Hematopoietic multipotent progenitor cell treated with erythropoietin and hydrocortisone succinate and interleukin-3 and kit ligand, for 17 days (in vitro differentiated cells): ENCODE measurements at regions not wholly inside any gene's neighbourhood (a gene's known extent, or its start where the extent isn't known, plus 50 kb on each side); places are given as distances from the start of the nearest gene placed in this dataset.
A peak's percentile ranks its signal among the peaks of the same experiment; 100 is the strongest.

Source experiments
- DNase-seq: peaks from one replicate; pipeline ENCODE4 v3.0.0-alpha.2; 2015; ENCODE audit warnings: low spot score

GRCh38 chr17:77321649-77322513 lies 181.1 kb downstream of the SEC14L1 start:
- no peak for DNase-seq

- no peak for DNase-seq
These were observed 182.0 kb downstream of the SEC14L1 start for GRCh38 chr17:77322514-77323412.

- no peak for DNase-seq
These were observed 182.8 kb downstream of the SEC14L1 start for GRCh38 chr17:77323413-77324171.

GRCh38 chr17:77324227-77324626 lies 183.5 kb downstream of the SEC14L1 start:
- DNase-seq: no peak

- no peak for DNase-seq
These were observed 184.9 kb downstream of the SEC14L1 start for GRCh38 chr17:77325577-77326075.

- DNase-seq: no peak
These were observed 185.4 kb downstream of the SEC14L1 start for GRCh38 chr17:77326076-77326591.

GRCh38 chr17:77326636-77327035 lies 185.9 kb downstream of the SEC14L1 start:
- DNase-seq: no peak

- no peak for DNase-seq
These were observed 186.4 kb downstream of the SEC14L1 start for GRCh38 chr17:77327181-77327565.

GRCh38 chr17:77327566-77328464 lies 187.0 kb downstream of the SEC14L1 start:
- DNase-seq: no peak

- DNase-seq: no peak
These were observed 188.3 kb downstream of the SEC14L1 start for GRCh38 chr17:77328823-77329740.

GRCh38 chr17:77329741-77330531 lies 189.2 kb downstream of the SEC14L1 start:
- no peak for DNase-seq

GRCh38 chr17:77330602-77331081 lies 189.9 kb downstream of the SEC14L1 start:
- no peak for DNase-seq

GRCh38 chr17:77331301-77331864 lies 190.6 kb downstream of the SEC14L1 start:
- peak; percentile 76 for DNase-seq

GRCh38 chr17:77332034-77332971 lies 191.5 kb downstream of the SEC14L1 start:
- DNase-seq: no peak

- no peak for DNase-seq
These were observed 192.4 kb downstream of the SEC14L1 start for GRCh38 chr17:77332981-77333685.

- DNase-seq: no peak
These were observed 196.4 kb downstream of the SEC14L1 start for GRCh38 chr17:77337150-77337549.
